Activated naive CD8-positive, alpha-beta T cell treated with anti-CD3 and anti-CD28 coated beads for 36 hours (primary cell): ENCODE measurements at regions not wholly inside any gene's neighbourhood (a gene's known extent, or its start where the extent isn't known, plus 50 kb on each side); places are given as distances from the start of the nearest gene placed in this dataset.

Source experiments
- DNase-seq: peaks from one replicate; pipeline ENCODE4 v3.0.0; 2021
- H3K27ac Mint-ChIP-seq: one replicate; pipeline ENCODE4 v1.8.0; 2022; ENCODE audit warnings: mild to moderate bottlenecking, moderate library complexity, mixed read lengths
- H3K27me3 Mint-ChIP-seq: one replicate; pipeline ENCODE4 v1.8.0; 2022; ENCODE audit warnings: mild to moderate bottlenecking, mixed read lengths
- H3K36me3 Mint-ChIP-seq: one replicate; pipeline ENCODE4 v1.8.0; 2021; ENCODE audit warnings: mild to moderate bottlenecking, mixed read lengths
- H3K4me1 Mint-ChIP-seq: one replicate; pipeline ENCODE4 v1.8.0; 2021; ENCODE audit warnings: mixed read lengths
- H3K4me3 Mint-ChIP-seq: one replicate; pipeline ENCODE4 v1.8.0; 2022; ENCODE audit warnings: mild to moderate bottlenecking, moderate library complexity, mixed read lengths
- H3K9me3 Mint-ChIP-seq: one replicate; pipeline ENCODE4 v1.8.0; 2022; ENCODE audit warnings: mixed read lengths

DNA sequence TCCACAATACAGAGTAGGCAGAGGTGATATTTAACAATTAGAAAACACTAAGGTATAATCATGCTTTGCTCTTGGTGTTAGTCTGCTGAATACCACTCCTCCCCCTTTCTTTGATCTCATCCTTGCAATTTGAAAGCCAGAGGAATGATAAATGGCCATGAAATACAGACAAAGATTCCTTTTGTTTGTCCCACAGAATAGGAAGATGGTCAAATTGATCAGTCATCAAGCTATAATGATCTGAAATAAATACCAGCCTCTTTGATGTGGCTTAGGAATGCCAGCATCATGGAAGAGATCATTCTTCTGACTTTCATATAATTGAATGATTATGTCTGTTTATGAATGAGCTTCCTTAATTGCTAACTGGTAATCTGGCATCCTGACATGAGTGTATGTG, 1541.7 kb upstream of the CDH8 start:
- no peak overlapping the region for H3K4me3 Mint-ChIP-seq
- H3K9me3 Mint-ChIP-seq, result peaks cover 4% of the 10 kb centered on the region
- no peak overlapping the region for H3K27ac Mint-ChIP-seq
- H3K36me3 Mint-ChIP-seq, result no peaks in the 10 kb centered on the region
- DNase-seq, result no peak
- no peaks in the 10 kb centered on the region for H3K27me3 Mint-ChIP-seq
- no peaks in the 10 kb centered on the region for H3K4me1 Mint-ChIP-seq

DNA sequence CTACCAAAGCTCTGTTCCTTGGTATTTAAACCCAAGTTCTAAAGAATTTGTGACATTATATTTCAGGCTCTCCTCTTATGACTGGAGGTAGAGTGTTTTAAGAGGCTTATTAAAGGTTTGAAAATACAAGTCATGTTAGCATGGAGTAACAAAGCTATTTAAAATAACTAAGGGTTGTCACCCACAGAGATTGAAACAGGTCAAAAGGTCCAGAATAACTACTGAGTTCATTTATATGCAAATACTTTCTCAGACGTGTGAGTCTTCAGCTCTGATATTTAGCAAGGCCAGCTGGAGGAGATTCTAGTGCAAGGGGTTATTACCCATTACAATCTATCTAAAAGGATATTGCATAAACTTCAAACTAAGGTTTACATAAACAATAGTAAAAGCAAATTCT, 1538.8 kb upstream of the CDH8 start:
- peaks cover 5% of the 10 kb centered on the region for H3K9me3 Mint-ChIP-seq
- no peaks in the 10 kb centered on the region for H3K36me3 Mint-ChIP-seq
- H3K27ac Mint-ChIP-seq, result no peak overlapping the region
- DNase-seq, result no peak
- no peaks in the 10 kb centered on the region for H3K27me3 Mint-ChIP-seq
- H3K4me1 Mint-ChIP-seq, result no peaks in the 10 kb centered on the region
- no peak overlapping the region for H3K4me3 Mint-ChIP-seq

DNA sequence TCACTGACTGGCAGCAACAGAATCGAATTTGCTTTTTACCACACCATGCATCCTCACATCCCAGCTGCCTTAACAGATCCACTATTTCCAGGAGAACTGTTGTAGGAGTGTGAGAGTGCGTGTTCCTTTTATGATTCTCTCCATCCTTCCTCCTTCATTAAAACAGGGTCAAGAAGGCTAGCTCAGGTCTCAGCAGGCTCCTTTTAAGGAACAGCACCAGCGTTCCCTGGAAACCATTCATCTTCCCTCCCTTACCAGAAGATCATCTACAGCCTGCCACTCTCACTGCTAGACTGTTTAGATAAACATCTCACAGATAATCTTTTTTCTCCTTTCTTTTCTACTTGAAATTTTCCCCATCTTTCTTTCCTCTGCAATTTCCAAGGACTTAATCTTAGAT, 1531.9 kb upstream of the CDH8 start:
- DNase-seq, result no peak
- H3K36me3 Mint-ChIP-seq, result no peaks in the 10 kb centered on the region
- no peak overlapping the region for H3K27ac Mint-ChIP-seq
- peaks cover 10% of the 10 kb centered on the region for H3K9me3 Mint-ChIP-seq
- H3K4me3 Mint-ChIP-seq, result no peak overlapping the region
- H3K4me1 Mint-ChIP-seq, result no peaks in the 10 kb centered on the region
- H3K27me3 Mint-ChIP-seq, result no peaks in the 10 kb centered on the region

DNA sequence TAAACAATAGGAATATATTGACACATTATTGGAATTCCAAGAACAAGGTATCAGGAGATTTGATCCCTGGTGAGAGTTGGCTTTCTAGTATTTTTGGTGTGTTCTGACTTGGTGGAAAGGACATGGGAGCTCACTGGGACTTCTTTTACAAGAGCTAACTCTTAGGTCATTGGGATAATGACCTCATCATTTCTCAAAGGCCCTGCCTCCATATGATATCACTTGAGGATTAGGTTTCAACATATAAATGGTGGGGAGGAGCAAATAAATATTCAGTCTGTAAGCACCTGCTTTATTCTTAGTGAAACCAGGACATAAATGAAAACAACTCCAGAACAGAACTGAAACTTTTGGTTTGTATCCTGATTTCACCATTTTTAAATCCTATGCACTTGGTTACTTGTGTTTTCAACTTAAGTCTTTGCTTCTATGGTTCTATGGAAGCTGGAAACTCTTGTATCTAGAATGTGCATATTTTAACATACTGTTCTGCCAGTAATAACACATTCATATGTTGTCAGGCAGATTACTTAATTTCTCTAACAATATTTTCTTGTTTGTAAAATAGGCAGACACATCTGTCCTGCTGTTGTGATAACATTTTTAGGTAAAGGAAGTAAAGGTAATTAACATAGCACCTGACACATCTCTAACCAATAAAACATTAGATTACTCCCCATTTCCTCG, 1527.7 kb upstream of the CDH8 start:
- no peaks in the 10 kb centered on the region for H3K36me3 Mint-ChIP-seq
- no peak overlapping the region for H3K27ac Mint-ChIP-seq
- H3K27me3 Mint-ChIP-seq, result no peaks in the 10 kb centered on the region
- DNase-seq, result no peak
- no peak overlapping the region for H3K4me3 Mint-ChIP-seq
- H3K9me3 Mint-ChIP-seq, result peaks cover 13% of the 10 kb centered on the region
- no peaks in the 10 kb centered on the region for H3K4me1 Mint-ChIP-seq

DNA sequence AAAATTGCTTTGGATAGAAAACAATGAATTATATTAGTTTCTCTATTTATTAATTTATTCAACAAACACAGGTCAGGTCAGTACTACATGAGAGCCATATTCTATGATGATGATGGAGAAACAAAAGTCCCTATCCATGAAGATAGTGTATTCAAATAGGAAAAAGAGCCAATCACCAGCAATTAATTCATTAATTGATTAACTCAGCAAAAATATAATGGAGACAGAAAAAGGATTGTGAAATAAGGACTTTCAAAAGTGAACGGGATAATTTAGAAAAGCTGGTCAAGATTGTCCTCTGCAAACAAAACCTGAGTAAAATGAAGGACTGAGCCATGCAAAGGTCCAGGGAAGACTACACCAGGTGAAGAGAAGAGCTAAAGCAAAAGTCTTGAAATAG, 1517.7 kb upstream of the CDH8 start:
- Mint-ChIP-seq H3K9me3 (peaks cover 15% of the 10 kb centered on the region), H3K27ac (no peak overlapping the region)

DNA sequence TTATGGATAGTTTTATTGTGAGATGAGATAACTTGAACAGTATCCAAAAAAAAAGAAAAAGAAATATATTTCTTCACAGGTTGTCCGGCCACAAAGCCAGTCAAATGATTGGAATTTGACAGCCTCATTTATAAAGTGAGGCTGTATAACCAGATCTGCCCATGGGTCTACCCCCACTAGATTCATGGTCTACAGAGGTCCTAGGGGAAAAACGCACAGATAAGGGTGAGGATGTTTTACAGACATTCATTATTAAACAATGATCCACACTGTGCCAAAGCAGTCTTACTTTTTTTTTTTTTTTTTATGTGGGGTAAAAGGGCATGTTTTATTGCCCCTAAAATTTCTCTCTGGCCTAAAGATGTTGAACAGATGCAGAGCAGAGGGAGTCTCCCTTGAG, 1503.0 kb upstream of the CDH8 start:
- Mint-ChIP-seq H3K9me3 (peaks cover 9% of the 10 kb centered on the region), H3K4me1 (no peaks in the 10 kb centered on the region), H3K36me3 (no peaks in the 10 kb centered on the region), H3K4me3 (no peak overlapping the region), H3K27me3 (no peaks in the 10 kb centered on the region), H3K27ac (no peak overlapping the region)
- DNase-seq, result no peak

More for the DNA sequence above, 1517.7 kb upstream of the CDH8 start:
- H3K36me3 Mint-ChIP-seq, result no peaks in the 10 kb centered on the region
- no peak overlapping the region for H3K4me3 Mint-ChIP-seq
- no peaks in the 10 kb centered on the region for H3K4me1 Mint-ChIP-seq
- no peak for DNase-seq
- H3K27me3 Mint-ChIP-seq, result no peaks in the 10 kb centered on the region

DNA sequence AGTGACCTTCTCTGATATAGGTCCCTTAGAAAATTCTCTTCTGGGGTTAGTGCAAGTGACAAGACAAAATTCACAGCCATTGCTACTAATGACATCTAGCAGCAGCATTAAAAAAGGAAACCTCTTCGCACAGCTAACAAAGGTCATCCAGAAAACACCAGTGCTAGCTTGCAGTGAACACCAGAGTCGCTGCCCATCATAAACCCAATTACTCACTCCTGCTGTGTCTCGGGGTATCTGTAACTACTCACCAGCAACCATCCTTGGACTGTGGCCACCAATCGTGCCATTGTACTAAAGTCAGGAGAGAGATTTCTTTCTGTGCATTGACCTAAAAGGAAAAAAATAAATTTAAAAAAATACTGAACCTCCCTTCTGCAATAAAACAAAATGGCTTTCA, 1494.7 kb upstream of the CDH8 start:
- no peaks in the 10 kb centered on the region for H3K4me1 Mint-ChIP-seq
- no peak for DNase-seq
- peaks cover 13% of the 10 kb centered on the region for H3K9me3 Mint-ChIP-seq
- H3K36me3 Mint-ChIP-seq, result no peaks in the 10 kb centered on the region
- no peaks in the 10 kb centered on the region for H3K27me3 Mint-ChIP-seq
- H3K4me3 Mint-ChIP-seq, result no peak overlapping the region
- no peak overlapping the region for H3K27ac Mint-ChIP-seq

DNA sequence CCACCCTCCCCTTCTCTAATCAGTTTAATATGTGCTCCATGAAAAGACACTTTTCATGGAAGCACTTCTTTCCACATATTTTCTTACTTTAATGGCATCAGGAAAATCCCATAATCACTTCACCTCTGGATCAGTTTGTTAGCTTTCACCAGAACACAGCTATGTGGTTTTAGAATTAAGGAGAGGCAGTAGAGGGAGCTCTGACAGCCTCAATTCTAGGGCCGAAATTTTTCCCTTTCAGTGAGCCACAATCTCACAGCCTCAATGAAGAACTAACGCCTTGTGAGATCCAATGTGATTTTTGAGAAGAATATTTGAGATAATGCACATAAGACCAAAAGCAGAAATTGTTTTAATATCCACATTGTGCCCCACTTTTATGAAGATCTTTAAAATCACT, 1494.0 kb upstream of the CDH8 start:
- DNase-seq, result no peak
- H3K27me3 Mint-ChIP-seq, result no peaks in the 10 kb centered on the region
- H3K4me1 Mint-ChIP-seq, result no peaks in the 10 kb centered on the region
- H3K36me3 Mint-ChIP-seq, result no peaks in the 10 kb centered on the region
- no peak overlapping the region for H3K27ac Mint-ChIP-seq
- H3K9me3 Mint-ChIP-seq, result peaks cover 12% of the 10 kb centered on the region
- H3K4me3 Mint-ChIP-seq, result no peak overlapping the region

DNA sequence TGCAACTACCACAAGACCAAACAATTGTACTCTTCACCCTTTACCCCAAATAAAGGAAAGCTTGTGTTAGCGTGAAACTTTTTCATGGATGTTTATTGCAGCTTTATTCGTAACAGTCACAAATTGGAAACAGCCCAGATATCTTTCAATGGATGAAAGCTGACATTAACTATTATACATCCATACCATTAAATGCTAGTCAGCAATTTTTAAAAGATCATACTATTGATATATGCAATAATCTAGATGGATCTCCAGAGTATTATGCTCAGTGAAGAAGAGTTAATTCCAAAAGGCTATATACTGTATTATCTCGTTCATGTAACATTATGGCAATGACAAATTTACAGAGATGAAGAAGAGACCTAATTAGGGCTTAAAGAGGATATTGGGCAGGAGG, 1491.2 kb upstream of the CDH8 start:
- Mint-ChIP-seq H3K27me3 (no peaks in the 10 kb centered on the region), H3K4me3 (no peak overlapping the region), H3K36me3 (no peaks in the 10 kb centered on the region), H3K27ac (no peak overlapping the region), H3K4me1 (no peaks in the 10 kb centered on the region), H3K9me3 (peaks cover 12% of the 10 kb centered on the region)
- DNase-seq, result no peak

DNA sequence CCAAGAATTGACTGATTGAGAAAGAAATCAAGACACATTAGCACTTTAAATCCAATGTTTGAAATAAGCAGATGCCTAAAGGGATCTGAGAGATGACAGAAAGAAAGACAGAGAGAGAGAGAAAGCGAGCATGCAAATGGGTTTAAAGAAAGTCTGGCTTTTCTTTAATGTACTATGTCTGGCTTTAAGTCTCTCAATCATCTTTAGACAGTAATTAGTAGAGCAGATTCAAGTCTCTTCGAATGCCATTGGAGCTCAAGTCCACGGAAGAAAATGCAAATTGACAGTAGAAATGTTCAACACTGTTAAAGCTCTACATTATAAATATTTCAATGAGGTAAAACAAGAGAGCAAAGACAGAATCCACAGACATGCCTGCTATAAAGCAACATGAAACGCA, 1480.2 kb upstream of the CDH8 start:
- no peak overlapping the region for H3K27ac Mint-ChIP-seq
- H3K36me3 Mint-ChIP-seq, result no peaks in the 10 kb centered on the region
- no peaks in the 10 kb centered on the region for H3K4me1 Mint-ChIP-seq
- DNase-seq, result no peak
- H3K27me3 Mint-ChIP-seq, result no peaks in the 10 kb centered on the region
- no peak overlapping the region for H3K4me3 Mint-ChIP-seq
- peaks cover 5% of the 10 kb centered on the region for H3K9me3 Mint-ChIP-seq

DNA sequence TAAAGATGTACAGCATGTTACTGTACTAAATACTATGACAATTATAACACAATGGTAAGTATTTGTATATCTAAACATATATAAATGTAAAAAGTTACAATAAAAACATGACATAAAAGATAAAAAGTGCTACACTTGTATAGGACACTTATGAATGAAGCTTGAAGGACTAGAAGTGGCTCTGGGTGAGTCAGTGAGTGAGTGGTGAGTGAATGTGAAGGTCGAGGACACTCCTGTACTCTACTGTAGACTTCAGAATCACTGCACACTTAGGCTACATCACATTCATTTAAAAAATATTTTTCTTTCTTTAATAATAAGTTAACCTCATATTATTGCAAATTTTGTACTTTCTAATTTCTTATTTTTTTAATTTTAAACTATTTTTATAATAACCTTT, 1476.7 kb upstream of the CDH8 start:
- Mint-ChIP-seq H3K27me3 (no peaks in the 10 kb centered on the region), H3K4me3 (no peak overlapping the region), H3K9me3 (peaks cover 4% of the 10 kb centered on the region), H3K4me1 (no peaks in the 10 kb centered on the region), H3K36me3 (no peaks in the 10 kb centered on the region), H3K27ac (no peak overlapping the region)
- no peak for DNase-seq

DNA sequence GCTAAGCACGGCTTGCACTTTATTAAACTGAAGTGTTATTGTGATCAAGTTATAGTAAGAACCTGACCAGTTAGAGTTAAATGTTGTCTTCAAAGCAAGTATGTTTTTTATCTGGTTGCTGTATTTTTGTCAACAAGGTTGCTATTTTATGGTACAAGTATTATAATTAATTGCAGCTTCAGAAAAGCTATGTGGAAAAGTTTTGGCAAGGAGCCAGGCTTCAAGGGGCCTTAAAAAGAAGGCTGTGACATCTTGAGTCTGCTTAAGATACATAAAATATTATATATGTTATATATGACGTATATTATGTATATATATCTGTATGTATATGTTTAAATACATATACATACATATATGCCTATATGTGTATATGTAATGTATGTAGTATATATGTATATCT, 1461.2 kb upstream of the CDH8 start:
- no peaks in the 10 kb centered on the region for H3K27me3 Mint-ChIP-seq
- no peak for DNase-seq
- H3K4me3 Mint-ChIP-seq, result no peak overlapping the region
- H3K36me3 Mint-ChIP-seq, result no peaks in the 10 kb centered on the region
- H3K9me3 Mint-ChIP-seq, result no peaks in the 10 kb centered on the region
- no peak overlapping the region for H3K27ac Mint-ChIP-seq
- H3K4me1 Mint-ChIP-seq, result no peaks in the 10 kb centered on the region

DNA sequence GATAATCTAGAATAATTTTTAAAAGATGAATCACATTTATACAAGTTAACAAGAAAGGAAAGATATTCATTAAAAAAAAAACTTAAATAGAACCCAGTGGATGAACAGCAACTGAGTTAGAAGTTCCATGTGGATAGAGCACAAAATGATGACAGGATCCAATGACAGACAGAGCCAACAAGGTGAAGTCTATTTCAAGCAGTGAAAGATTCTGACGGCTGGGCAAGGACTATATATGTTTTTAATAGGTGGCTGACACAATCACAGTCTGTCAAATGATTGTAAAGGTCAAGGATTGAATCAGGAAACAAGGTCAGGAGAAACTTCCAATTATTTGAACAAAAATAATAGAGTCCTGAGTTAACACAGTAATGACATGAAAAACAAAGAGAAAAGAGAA, 1460.0 kb upstream of the CDH8 start:
- Mint-ChIP-seq H3K36me3 (no peaks in the 10 kb centered on the region), H3K9me3 (no peaks in the 10 kb centered on the region), H3K27me3 (no peaks in the 10 kb centered on the region), H3K27ac (no peak overlapping the region), H3K4me1 (no peaks in the 10 kb centered on the region), H3K4me3 (no peak overlapping the region)
- DNase-seq, result no peak

DNA sequence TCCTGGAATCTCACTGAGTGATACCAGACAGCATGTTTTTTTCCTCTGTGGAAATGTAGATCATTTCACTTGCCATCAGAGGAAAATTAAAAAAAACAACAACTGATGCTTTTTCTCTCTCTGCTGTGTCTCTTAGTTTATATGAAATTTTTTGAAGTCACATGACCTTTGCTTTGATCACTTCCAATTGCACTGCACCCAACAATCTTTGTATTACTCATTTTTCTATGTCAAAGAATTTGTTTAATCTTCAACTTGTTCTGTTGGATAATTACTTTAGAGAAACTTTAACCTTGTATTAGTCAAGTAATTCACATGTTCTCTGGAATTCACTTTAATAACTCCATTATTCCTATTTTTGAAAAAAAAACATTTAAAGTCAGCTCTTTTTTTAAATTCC, 1452.7 kb upstream of the CDH8 start:
- peaks cover 6% of the 10 kb centered on the region for H3K9me3 Mint-ChIP-seq
- no peak for DNase-seq
- H3K27me3 Mint-ChIP-seq, result no peaks in the 10 kb centered on the region
- no peaks in the 10 kb centered on the region for H3K36me3 Mint-ChIP-seq
- H3K4me3 Mint-ChIP-seq, result no peak overlapping the region
- H3K27ac Mint-ChIP-seq, result no peak overlapping the region
- no peaks in the 10 kb centered on the region for H3K4me1 Mint-ChIP-seq

DNA sequence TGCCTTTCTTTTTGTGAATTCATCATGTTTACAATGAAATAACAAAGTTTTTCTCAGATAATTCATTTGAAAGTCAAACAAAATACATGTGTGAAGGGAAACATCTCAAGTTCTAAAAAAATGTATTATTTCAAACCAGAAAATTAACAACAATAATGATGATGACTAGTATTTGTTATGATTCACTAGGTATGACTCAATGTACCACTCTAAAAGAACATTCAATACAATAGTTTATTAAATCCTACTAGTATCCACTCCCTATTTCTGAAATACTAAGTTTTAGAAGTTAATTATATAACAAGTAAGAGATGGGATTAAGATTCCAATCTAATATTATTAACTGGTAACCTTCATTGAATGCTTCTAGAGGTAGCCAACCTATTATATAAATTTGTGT, 1444.8 kb upstream of the CDH8 start:
- no peak overlapping the region for H3K27ac Mint-ChIP-seq
- H3K4me3 Mint-ChIP-seq, result no peak overlapping the region
- no peaks in the 10 kb centered on the region for H3K36me3 Mint-ChIP-seq
- no peaks in the 10 kb centered on the region for H3K4me1 Mint-ChIP-seq
- H3K9me3 Mint-ChIP-seq, result peaks cover 5% of the 10 kb centered on the region
- no peak for DNase-seq
- no peaks in the 10 kb centered on the region for H3K27me3 Mint-ChIP-seq

DNA sequence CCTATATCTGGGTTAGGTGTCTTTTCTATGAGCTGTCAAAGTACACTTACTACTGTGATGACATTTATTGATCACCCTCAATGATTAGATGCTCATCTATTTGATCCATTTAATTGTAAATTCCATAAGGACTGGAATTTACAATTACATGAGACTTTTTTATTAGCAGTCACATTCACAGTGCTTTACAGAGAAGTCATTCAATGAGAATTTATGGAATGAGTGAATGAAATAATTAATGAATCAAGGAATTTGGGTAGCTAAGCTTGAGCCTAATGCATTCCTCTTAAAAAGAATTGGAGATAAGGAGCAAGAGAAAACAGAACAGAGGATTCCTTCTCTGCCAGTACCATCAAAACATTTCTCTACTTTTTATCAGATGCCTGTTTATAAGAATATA, 1437.5 kb upstream of the CDH8 start:
- no peak for DNase-seq
- Mint-ChIP-seq H3K27ac (no peak overlapping the region), H3K4me3 (no peak overlapping the region), H3K27me3 (no peaks in the 10 kb centered on the region), H3K4me1 (no peaks in the 10 kb centered on the region), H3K9me3 (peaks cover 9% of the 10 kb centered on the region), H3K36me3 (no peaks in the 10 kb centered on the region)

DNA sequence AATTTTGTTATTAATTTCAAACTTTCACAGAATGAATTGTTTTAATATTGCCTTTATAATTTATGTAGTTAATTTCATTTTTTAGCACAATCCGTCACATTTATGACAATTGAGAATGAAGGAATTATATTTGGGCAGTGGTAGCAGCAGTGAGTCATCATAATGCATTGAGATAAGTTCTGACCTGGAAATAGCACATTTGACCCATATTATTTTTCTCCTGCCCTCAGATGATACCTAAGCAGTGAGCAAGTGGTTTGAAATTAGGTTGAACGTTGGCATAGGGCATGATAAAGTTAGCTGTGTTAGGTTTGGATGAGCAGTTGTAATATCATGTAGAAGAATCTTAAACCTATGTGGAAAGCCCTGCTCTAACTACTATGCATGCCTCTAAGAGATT, 1431.3 kb upstream of the CDH8 start:
- H3K27ac Mint-ChIP-seq, result no peak overlapping the region
- peaks cover 9% of the 10 kb centered on the region for H3K9me3 Mint-ChIP-seq
- H3K4me3 Mint-ChIP-seq, result no peak overlapping the region
- no peaks in the 10 kb centered on the region for H3K36me3 Mint-ChIP-seq
- H3K27me3 Mint-ChIP-seq, result no peaks in the 10 kb centered on the region
- no peak for DNase-seq
- no peaks in the 10 kb centered on the region for H3K4me1 Mint-ChIP-seq
